ENCODE measurements at regions not wholly inside any gene's neighbourhood (a gene's known extent, or its start where the extent isn't known, plus 50 kb on each side); places are given as distances from the start of the nearest gene placed in this dataset.

DNA sequence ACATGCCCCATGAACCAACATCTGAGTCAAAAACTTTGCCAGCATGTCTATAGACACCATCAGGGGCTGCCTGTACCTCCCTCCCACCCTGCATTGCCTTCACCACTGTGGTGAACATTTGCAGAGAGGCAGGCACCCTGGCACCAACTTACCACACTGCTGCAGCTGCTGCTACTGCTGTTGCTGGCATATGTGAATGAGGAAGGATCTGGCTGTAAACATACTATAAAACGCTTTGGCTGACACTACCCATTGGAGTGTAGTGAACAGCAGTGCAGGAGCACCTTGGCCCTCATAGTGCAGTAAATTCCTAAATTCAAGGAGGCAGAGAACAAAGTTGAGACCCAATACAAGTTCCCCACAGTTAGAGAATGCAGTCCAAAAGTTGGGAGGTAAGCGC lies 90.6 kb upstream of the SPIN4 start:
- Mint-ChIP-seq H3K27ac (peak overlapping the region; percentile 31; the same call in 1 of the 2 replicates), H3K9me3 (no peaks in the 10 kb centered on the region; the same call in 1 of the 3 replicates)

DNA sequence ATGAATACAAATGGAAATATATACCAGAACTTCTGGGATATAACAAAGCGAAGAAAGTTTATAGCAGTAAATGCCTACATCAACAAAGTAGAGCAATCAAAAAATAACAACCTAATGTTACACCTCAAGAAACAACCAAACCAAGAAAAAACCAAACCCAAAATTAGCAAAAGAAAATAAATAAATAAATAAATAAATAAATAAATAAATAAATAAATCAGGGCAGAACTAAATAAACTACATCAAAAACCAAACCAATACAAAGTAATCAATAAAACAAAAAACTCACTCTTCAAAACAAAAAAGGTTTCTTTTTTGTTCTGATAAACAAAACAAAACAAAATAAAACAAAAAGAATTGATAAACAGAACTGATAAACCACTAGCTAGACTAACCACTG lies 88.4 kb upstream of the SPIN4 start:
- Histone ChIP-seq H3K79me2 (replicated peaks; ENCODE audit: insufficient read depth) (no peaks in the 10 kb centered on the region), H4K20me1 (replicated peaks; ENCODE audit: insufficient read depth) (no peaks in the 10 kb centered on the region)
- H3K9me3 Mint-ChIP-seq: no peaks in the 10 kb centered on the region; the same call in 1 of the 3 replicates
- TF ChIP-seq, protein P1, sequence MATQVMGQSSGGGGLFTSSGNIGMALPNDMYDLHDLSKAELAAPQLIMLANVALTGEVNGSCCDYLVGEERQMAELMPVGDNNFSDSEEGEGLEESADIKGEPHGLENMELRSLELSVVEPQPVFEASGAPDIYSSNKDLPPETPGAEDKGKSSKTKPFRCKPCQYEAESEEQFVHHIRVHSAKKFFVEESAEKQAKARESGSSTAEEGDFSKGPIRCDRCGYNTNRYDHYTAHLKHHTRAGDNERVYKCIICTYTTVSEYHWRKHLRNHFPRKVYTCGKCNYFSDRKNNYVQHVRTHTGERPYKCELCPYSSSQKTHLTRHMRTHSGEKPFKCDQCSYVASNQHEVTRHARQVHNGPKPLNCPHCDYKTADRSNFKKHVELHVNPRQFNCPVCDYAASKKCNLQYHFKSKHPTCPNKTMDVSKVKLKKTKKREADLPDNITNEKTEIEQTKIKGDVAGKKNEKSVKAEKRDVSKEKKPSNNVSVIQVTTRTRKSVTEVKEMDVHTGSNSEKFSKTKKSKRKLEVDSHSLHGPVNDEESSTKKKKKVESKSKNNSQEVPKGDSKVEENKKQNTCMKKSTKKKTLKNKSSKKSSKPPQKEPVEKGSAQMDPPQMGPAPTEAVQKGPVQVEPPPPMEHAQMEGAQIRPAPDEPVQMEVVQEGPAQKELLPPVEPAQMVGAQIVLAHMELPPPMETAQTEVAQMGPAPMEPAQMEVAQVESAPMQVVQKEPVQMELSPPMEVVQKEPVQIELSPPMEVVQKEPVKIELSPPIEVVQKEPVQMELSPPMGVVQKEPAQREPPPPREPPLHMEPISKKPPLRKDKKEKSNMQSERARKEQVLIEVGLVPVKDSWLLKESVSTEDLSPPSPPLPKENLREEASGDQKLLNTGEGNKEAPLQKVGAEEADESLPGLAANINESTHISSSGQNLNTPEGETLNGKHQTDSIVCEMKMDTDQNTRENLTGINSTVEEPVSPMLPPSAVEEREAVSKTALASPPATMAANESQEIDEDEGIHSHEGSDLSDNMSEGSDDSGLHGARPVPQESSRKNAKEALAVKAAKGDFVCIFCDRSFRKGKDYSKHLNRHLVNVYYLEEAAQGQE (IDR thresholded peaks at IDR 0.05; ENCODE audit: unreplicated experiment): no peak
- TF ChIP-seq NANOG (IDR thresholded peaks at IDR 0.05; ENCODE audit: borderline replicate concordance): no peak
- TF ChIP-seq ZNF114 (CRISPR knock-in tag; IDR thresholded peaks at IDR 0.05): no peak
- TF ChIP-seq JUNB (IDR thresholded peaks at IDR 0.05; ENCODE audit: unreplicated experiment): no peak
- no peak for TF ChIP-seq EZH2phosphoT487 (IDR thresholded peaks at IDR 0.05; ENCODE audit: unreplicated experiment)
- TF ChIP-seq EZH2 (IDR thresholded peaks at IDR 0.05; ENCODE audit: low read depth, unreplicated experiment): no peak
- no peak for TF ChIP-seq CREB1 (CRISPR knock-in tag; IDR thresholded peaks at IDR 0.05; ENCODE audit: low read depth)
- TF ChIP-seq, protein P2, sequence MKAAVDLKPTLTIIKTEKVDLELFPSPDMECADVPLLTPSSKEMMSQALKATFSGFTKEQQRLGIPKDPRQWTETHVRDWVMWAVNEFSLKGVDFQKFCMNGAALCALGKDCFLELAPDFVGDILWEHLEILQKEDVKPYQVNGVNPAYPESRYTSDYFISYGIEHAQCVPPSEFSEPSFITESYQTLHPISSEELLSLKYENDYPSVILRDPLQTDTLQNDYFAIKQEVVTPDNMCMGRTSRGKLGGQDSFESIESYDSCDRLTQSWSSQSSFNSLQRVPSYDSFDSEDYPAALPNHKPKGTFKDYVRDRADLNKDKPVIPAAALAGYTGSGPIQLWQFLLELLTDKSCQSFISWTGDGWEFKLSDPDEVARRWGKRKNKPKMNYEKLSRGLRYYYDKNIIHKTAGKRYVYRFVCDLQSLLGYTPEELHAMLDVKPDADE (IDR thresholded peaks at IDR 0.05): no peak

More for the DNA sequence above, 90.6 kb upstream of the SPIN4 start:
- Histone ChIP-seq H3K4me3 (no peak overlapping the region), H3F3A (replicated peaks; ENCODE audit: low read depth) (no peaks in the 10 kb centered on the region), H4K20me1 (replicated peaks; ENCODE audit: insufficient read depth) (no peaks in the 10 kb centered on the region), H3K27ac (ENCODE audit: low read depth) (no peak overlapping the region), H2AFZ (no peak overlapping the region), H3K79me2 (replicated peaks; ENCODE audit: insufficient read depth) (no peaks in the 10 kb centered on the region), H3K4me1 (ENCODE audit: insufficient read depth) (no peaks in the 10 kb centered on the region), H3K4me2 (no peak overlapping the region), H3K36me3 (ENCODE audit: insufficient read depth) (no peaks in the 10 kb centered on the region), H3K27me3 (ENCODE audit: insufficient read depth) (no peaks in the 10 kb centered on the region), H3K9me2 (ENCODE audit: insufficient read depth) (no peaks in the 10 kb centered on the region)
- Mint-ChIP-seq H3K4me3 (no peak overlapping the region), H3K36me3 (ENCODE audit: low read depth) (peaks cover 13% of the 10 kb centered on the region; the same call in 2 of the 3 replicates), H3K4me1 (peaks cover 7% of the 10 kb centered on the region; the same call in 2 of the 3 replicates), H3K27me3 (ENCODE audit: insufficient read depth, low read depth, poor library complexity) (no peaks in the 10 kb centered on the region)
- no peak for ATAC-seq
- no peak for DNase-seq (ENCODE audit: low spot score)
- TF ChIP-seq, protein P3, sequence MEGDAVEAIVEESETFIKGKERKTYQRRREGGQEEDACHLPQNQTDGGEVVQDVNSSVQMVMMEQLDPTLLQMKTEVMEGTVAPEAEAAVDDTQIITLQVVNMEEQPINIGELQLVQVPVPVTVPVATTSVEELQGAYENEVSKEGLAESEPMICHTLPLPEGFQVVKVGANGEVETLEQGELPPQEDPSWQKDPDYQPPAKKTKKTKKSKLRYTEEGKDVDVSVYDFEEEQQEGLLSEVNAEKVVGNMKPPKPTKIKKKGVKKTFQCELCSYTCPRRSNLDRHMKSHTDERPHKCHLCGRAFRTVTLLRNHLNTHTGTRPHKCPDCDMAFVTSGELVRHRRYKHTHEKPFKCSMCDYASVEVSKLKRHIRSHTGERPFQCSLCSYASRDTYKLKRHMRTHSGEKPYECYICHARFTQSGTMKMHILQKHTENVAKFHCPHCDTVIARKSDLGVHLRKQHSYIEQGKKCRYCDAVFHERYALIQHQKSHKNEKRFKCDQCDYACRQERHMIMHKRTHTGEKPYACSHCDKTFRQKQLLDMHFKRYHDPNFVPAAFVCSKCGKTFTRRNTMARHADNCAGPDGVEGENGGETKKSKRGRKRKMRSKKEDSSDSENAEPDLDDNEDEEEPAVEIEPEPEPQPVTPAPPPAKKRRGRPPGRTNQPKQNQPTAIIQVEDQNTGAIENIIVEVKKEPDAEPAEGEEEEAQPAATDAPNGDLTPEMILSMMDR (conservative IDR thresholded peaks at IDR 0.05; ENCODE audit: low read depth in 2 of 2): no peak
- TF ChIP-seq CREB1 (CRISPR knock-in tag; IDR thresholded peaks at IDR 0.05; ENCODE audit: low read depth): no peak
- TF ChIP-seq ZNF331 (CRISPR knock-in tag; IDR thresholded peaks at IDR 0.05; ENCODE audit: low read depth): no peak
- no peak for TF ChIP-seq POLR2AphosphoS5 (IDR thresholded peaks at IDR 0.05; ENCODE audit: low read depth)
- no peak for TF ChIP-seq JUNB (IDR thresholded peaks at IDR 0.05; ENCODE audit: unreplicated experiment)
- TF ChIP-seq EZH2 (IDR thresholded peaks at IDR 0.05; ENCODE audit: low read depth, unreplicated experiment): no peak
- TF ChIP-seq, protein P1 (IDR thresholded peaks at IDR 0.05; ENCODE audit: unreplicated experiment): no peak
- no peak for TF ChIP-seq EZH2phosphoT487 (IDR thresholded peaks at IDR 0.05; ENCODE audit: unreplicated experiment)
- no peak for TF ChIP-seq ZNF114 (CRISPR knock-in tag; IDR thresholded peaks at IDR 0.05)
- no peak for TF ChIP-seq NANOG (IDR thresholded peaks at IDR 0.05; ENCODE audit: borderline replicate concordance)

More for the DNA sequence above, 88.4 kb upstream of the SPIN4 start:
- Histone ChIP-seq H2AFZ (no peak overlapping the region), H3K27ac (ENCODE audit: low read depth) (no peak overlapping the region), H3K36me3 (ENCODE audit: insufficient read depth) (no peaks in the 10 kb centered on the region), H3K27me3 (ENCODE audit: insufficient read depth) (no peaks in the 10 kb centered on the region), H3K4me1 (ENCODE audit: insufficient read depth) (no peaks in the 10 kb centered on the region), H3K9me2 (ENCODE audit: insufficient read depth) (no peaks in the 10 kb centered on the region), H3K4me2 (no peak overlapping the region), H3K4me3 (no peak overlapping the region), H3F3A (replicated peaks; ENCODE audit: low read depth) (no peaks in the 10 kb centered on the region)
- DNase-seq (ENCODE audit: low spot score): no peak
- Mint-ChIP-seq H3K36me3 (ENCODE audit: low read depth) (peaks cover 11% of the 10 kb centered on the region; the same call in 2 of the 3 replicates), H3K27ac (no peak overlapping the region), H3K4me1 (peaks cover 7% of the 10 kb centered on the region; the same call in 2 of the 3 replicates), H3K4me3 (no peak overlapping the region), H3K27me3 (ENCODE audit: insufficient read depth, low read depth, poor library complexity) (no peaks in the 10 kb centered on the region)
- no peak for ATAC-seq

Measured in GM23338 (cell line).